ENCODE measurements at regions not wholly inside any gene's neighbourhood (a gene's known extent, or its start where the extent isn't known, plus 50 kb on each side); places are given as distances from the start of the nearest gene placed in this dataset.
"Not testable (repeated sequence)": the region's sequence is repeated elsewhere in the genome, so short reads cannot be mapped to it uniquely, and the experiment has no call there.

DNA sequence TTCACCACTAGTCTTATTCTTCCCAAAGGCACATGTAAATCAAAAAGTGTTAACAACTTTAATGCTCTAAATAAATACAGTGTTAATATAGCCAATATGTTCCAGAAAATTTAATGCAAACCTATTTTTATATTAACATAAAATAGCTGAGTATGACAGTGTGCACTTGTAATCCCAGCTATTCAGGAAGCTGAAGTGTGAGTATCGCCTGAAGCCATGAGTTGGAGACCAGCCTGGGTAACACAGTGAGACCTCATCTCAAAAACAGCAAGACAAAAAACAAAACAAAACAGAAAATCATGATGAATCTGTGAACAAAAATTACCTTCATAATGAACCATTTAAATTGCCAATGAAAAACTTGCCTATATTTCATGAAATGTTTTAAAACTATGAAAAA, 798.9 kb downstream of the SLC6A15 start:
- Mint-ChIP-seq H3K27ac (ENCODE audit: unreplicated experiment) (no peak overlapping the region), H3K4me3 (ENCODE audit: unreplicated experiment) (no peak overlapping the region), H3K27me3 (ENCODE audit: low read depth, unreplicated experiment) (no peaks in the 10 kb centered on the region), H3K4me1 (ENCODE audit: low read depth, unreplicated experiment) (no peaks in the 10 kb centered on the region), H3K36me3 (ENCODE audit: low read depth, unreplicated experiment) (no peaks in the 10 kb centered on the region), H3K9me3 (ENCODE audit: unreplicated experiment) (no peaks in the 10 kb centered on the region)
- H3K9me3 ChIP-seq (ENCODE audit: insufficient read depth, low read depth, low read length) = no peaks in the 10 kb centered on the region
- FAIRE-seq = no peak
- no peak overlapping the region for H3K4me2 ChIP-seq (ENCODE audit: low read length)
- H3K79me2 ChIP-seq (ENCODE audit: insufficient read depth, low read length) = no peaks in the 10 kb centered on the region
- no peaks in the 10 kb centered on the region for H3K36me3 ChIP-seq (ENCODE audit: insufficient read depth, low read length)
- no peaks in the 10 kb centered on the region for H3K4me1 ChIP-seq (ENCODE audit: insufficient read depth, low read length)
- no peaks in the 10 kb centered on the region for H3K27me3 ChIP-seq (ENCODE audit: insufficient read depth, low read length)
- no peak overlapping the region for H3K9ac ChIP-seq (ENCODE audit: low read length)
- no peak overlapping the region for H3K27ac ChIP-seq (ENCODE audit: low read depth, low read length)
- no peak for TF ChIP-seq EZH2 (IDR thresholded peaks at IDR 0.05; ENCODE audit: insufficient read depth, low read length)
- TF ChIP-seq, protein P1, sequence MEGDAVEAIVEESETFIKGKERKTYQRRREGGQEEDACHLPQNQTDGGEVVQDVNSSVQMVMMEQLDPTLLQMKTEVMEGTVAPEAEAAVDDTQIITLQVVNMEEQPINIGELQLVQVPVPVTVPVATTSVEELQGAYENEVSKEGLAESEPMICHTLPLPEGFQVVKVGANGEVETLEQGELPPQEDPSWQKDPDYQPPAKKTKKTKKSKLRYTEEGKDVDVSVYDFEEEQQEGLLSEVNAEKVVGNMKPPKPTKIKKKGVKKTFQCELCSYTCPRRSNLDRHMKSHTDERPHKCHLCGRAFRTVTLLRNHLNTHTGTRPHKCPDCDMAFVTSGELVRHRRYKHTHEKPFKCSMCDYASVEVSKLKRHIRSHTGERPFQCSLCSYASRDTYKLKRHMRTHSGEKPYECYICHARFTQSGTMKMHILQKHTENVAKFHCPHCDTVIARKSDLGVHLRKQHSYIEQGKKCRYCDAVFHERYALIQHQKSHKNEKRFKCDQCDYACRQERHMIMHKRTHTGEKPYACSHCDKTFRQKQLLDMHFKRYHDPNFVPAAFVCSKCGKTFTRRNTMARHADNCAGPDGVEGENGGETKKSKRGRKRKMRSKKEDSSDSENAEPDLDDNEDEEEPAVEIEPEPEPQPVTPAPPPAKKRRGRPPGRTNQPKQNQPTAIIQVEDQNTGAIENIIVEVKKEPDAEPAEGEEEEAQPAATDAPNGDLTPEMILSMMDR (IDR thresholded peaks at IDR 0.05; ENCODE audit: insufficient read depth, low read depth, low read length) = no peak
- no peak for DNase-seq (ENCODE audit: low read depth)
- no peak overlapping the region for H3K4me3 ChIP-seq (ENCODE audit: insufficient read depth, low read depth, low read length)
- no peaks in the 10 kb centered on the region for H4K20me1 ChIP-seq (ENCODE audit: insufficient read depth, low read length)
- no peak overlapping the region for H2AFZ ChIP-seq (ENCODE audit: low read depth, low read length)

DNA sequence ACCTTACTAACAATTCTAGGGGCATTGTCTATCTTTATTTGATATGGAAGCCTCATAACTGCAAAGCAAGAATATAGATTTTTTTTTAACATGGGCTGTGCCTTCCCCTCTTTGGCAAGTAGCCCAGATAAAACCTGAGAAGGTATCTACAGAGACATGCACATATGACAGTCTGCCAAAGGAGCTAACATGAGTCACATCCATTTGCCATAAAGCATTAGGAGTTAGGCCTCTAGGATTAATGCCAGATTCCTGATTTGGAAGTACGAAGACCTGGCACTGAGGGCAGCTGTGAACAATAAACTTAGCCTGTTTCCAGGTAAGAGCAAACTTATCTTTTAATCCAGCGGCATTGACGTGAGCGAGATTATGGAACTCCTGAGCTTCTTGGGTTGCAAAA, 808.7 kb downstream of the SLC6A15 start:
- not testable (repeated sequence) for H3K4me1 Mint-ChIP-seq (ENCODE audit: low read depth, unreplicated experiment); H3K36me3 Mint-ChIP-seq (ENCODE audit: low read depth, unreplicated experiment); H3K79me2 ChIP-seq (ENCODE audit: insufficient read depth, low read length); H3K9ac ChIP-seq (ENCODE audit: low read length); DNase-seq (ENCODE audit: low read depth); H4K20me1 ChIP-seq (ENCODE audit: insufficient read depth, low read length); H3K36me3 ChIP-seq (ENCODE audit: insufficient read depth, low read length); H2AFZ ChIP-seq (ENCODE audit: low read depth, low read length); H3K27ac Mint-ChIP-seq (ENCODE audit: unreplicated experiment); H3K27me3 Mint-ChIP-seq (ENCODE audit: low read depth, unreplicated experiment); H3K27me3 ChIP-seq (ENCODE audit: insufficient read depth, low read length); H3K9me3 ChIP-seq (ENCODE audit: insufficient read depth, low read depth, low read length); FAIRE-seq; H3K4me2 ChIP-seq (ENCODE audit: low read length); H3K4me3 ChIP-seq (ENCODE audit: insufficient read depth, low read depth, low read length); H3K27ac ChIP-seq (ENCODE audit: low read depth, low read length); H3K4me3 Mint-ChIP-seq (ENCODE audit: unreplicated experiment); H3K4me1 ChIP-seq (ENCODE audit: insufficient read depth, low read length)
- H3K9me3 Mint-ChIP-seq (ENCODE audit: unreplicated experiment) = peaks cover 20% of the 10 kb centered on the region

DNA sequence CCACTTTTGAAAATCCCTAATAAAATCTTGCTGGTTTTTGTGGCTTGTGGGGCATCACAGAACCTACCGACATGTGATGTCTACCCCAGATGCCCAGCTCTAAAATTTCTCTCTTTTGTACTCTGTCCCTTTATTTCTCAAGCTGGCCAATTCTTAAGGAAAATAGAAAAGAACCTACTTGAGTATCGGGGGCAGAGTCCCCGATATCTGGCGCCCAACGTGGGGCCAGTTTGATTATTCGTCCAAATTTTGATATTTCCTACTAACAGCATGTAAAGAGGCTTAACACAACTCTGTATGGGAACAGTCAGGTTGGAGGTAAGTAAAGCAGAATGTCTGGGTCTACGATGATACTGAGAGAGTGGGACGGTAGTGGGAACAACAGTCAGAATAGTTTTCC, 810.6 kb downstream of the SLC6A15 start:
- not testable (repeated sequence) for H3K36me3 Mint-ChIP-seq (ENCODE audit: low read depth, unreplicated experiment); H2AFZ ChIP-seq (ENCODE audit: low read depth, low read length); DNase-seq (ENCODE audit: low read depth); H3K27me3 ChIP-seq (ENCODE audit: insufficient read depth, low read length); H3K27ac ChIP-seq (ENCODE audit: low read depth, low read length); H4K20me1 ChIP-seq (ENCODE audit: insufficient read depth, low read length); H3K4me3 ChIP-seq (ENCODE audit: insufficient read depth, low read depth, low read length); FAIRE-seq; H3K4me2 ChIP-seq (ENCODE audit: low read length); H3K4me3 Mint-ChIP-seq (ENCODE audit: unreplicated experiment); H3K27me3 Mint-ChIP-seq (ENCODE audit: low read depth, unreplicated experiment); H3K9ac ChIP-seq (ENCODE audit: low read length); H3K36me3 ChIP-seq (ENCODE audit: insufficient read depth, low read length); H3K9me3 ChIP-seq (ENCODE audit: insufficient read depth, low read depth, low read length); H3K27ac Mint-ChIP-seq (ENCODE audit: unreplicated experiment); H3K4me1 Mint-ChIP-seq (ENCODE audit: low read depth, unreplicated experiment); H3K4me1 ChIP-seq (ENCODE audit: insufficient read depth, low read length); H3K79me2 ChIP-seq (ENCODE audit: insufficient read depth, low read length)
- H3K9me3 Mint-ChIP-seq (ENCODE audit: unreplicated experiment) = peaks cover 28% of the 10 kb centered on the region

DNA sequence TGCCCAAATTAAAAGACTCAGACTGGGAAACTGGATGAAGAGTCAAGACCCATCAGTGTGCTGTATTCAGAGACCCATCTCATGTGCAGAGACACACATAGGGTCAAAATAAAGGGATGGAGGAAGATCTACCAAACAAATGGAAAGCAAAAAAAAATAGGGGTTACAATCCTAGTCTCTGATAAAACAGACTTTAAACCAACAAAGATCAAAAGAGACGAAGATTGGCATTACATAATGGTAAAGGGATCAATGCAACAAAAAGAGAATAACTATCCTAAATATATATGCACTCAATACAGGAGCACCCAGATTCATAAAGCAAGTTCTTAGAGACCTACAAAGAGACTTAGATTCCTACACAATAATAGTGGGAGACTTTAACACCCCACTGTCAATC, 813.0 kb downstream of the SLC6A15 start:
- H3K36me3 ChIP-seq (ENCODE audit: insufficient read depth, low read length); H3K4me1 Mint-ChIP-seq (ENCODE audit: low read depth, unreplicated experiment); H3K27ac ChIP-seq (ENCODE audit: low read depth, low read length); H3K27me3 ChIP-seq (ENCODE audit: insufficient read depth, low read length); H3K27ac Mint-ChIP-seq (ENCODE audit: unreplicated experiment); H3K79me2 ChIP-seq (ENCODE audit: insufficient read depth, low read length); FAIRE-seq; H3K27me3 Mint-ChIP-seq (ENCODE audit: low read depth, unreplicated experiment); H3K4me1 ChIP-seq (ENCODE audit: insufficient read depth, low read length); H3K9me3 ChIP-seq (ENCODE audit: insufficient read depth, low read depth, low read length); H3K4me2 ChIP-seq (ENCODE audit: low read length); H3K9ac ChIP-seq (ENCODE audit: low read length); H3K36me3 Mint-ChIP-seq (ENCODE audit: low read depth, unreplicated experiment); H3K4me3 Mint-ChIP-seq (ENCODE audit: unreplicated experiment); H2AFZ ChIP-seq (ENCODE audit: low read depth, low read length); H4K20me1 ChIP-seq (ENCODE audit: insufficient read depth, low read length); H3K4me3 ChIP-seq (ENCODE audit: insufficient read depth, low read depth, low read length); DNase-seq (ENCODE audit: low read depth): not testable (repeated sequence)
- peaks cover 28% of the 10 kb centered on the region for H3K9me3 Mint-ChIP-seq (ENCODE audit: unreplicated experiment)

Measured in astrocyte (in vitro differentiated cells and primary cell).